H1 (cell line): ENCODE measurements at regions not wholly inside any gene's neighbourhood (a gene's known extent, or its start where the extent isn't known, plus 50 kb on each side); places are given as distances from the start of the nearest gene placed in this dataset.

Source experiments
- CTBP2 ChIP-seq: IDR thresholded peaks from 2 replicates; pipeline ENCODE4 v1.7.0; 2011; ENCODE audit warnings: borderline replicate concordance, mild to moderate bottlenecking, moderate library complexity, mixed read lengths, low read length; ENCODE audit not compliant: insufficient read depth, insufficient read length
- SP1 ChIP-seq: IDR thresholded peaks from 2 replicates; pipeline ENCODE4 v1.6.1; 2011; ENCODE audit warnings: low read depth, low read length
- SRF ChIP-seq: IDR thresholded peaks from 2 replicates; pipeline ENCODE4 v1.6.1; 2011; ENCODE audit warnings: mild to moderate bottlenecking, low read depth, low read length, moderate library complexity
- SUZ12 ChIP-seq: fragments of 200-600 bp; sonication (generic); IDR thresholded peaks from 2 replicates; pipeline ENCODE4 v1.6.1; 2012; ENCODE audit warnings: mild to moderate bottlenecking, inconsistent platforms, low read length, moderate library complexity, mixed read lengths

DNA sequence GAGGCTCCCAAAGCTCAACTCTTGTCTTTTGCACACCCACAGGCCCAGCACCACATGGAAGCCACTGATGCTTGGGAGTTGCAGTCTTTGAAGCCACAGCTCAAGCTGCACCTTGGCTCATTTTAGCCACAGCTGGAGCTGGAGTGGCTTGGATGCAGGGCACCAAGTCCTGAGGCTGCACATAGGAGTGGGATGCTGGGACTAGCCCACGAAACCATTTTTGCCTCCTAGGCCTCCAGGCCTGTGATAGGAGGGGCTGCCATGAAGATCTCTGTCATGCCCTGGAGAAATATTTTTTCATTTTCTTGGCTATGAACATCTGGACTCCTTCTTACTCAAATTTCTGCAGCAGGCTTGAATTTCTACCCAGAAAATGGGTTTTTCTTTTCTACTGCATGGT lies 438.5 kb upstream of the TNC start (continued):
- no peak for TF ChIP-seq SRF
- TF ChIP-seq SUZ12, result no peak
- TF ChIP-seq SP1, result no peak
- no peak for TF ChIP-seq CTBP2
